Suprapubic skin (tissue), 4 donors: ENCODE measurements at regions not wholly inside any gene's neighbourhood (a gene's known extent, or its start where the extent isn't known, plus 50 kb on each side); places are given as distances from the start of the nearest gene placed in this dataset.

Experiments
- DNase-seq, 2 donors: peaks; one replicate each; pipeline ENCODE4 v3.0.0-alpha.2; 2019; ENCODE audit warnings: low spot score in 2 of 2
- H3K27ac ChIP-seq: fragments of 200-600 bp; sonication (generic); one replicate; pipeline ENCODE4 v1.5.1; 2019
- H3K27me3 ChIP-seq: fragments of 200-600 bp; sonication (generic); one replicate; pipeline ENCODE4 v1.5.1; 2019
- H3K36me3 ChIP-seq: fragments of 200-600 bp; sonication (generic); one replicate; pipeline ENCODE4 v1.5.1; 2019
- H3K4me1 ChIP-seq: fragments of 200-600 bp; sonication (generic); one replicate; pipeline ENCODE4 v1.5.1; 2019
- H3K4me3 ChIP-seq: fragments of 200-600 bp; sonication (generic); one replicate; pipeline ENCODE4 v1.5.1; 2019; ENCODE audit warnings: mild to moderate bottlenecking
- H3K9me3 ChIP-seq: fragments of 200-600 bp; sonication (generic); one replicate; pipeline ENCODE4 v1.5.1; 2019
- EP300 ChIP-seq: sonication (generic); formaldehyde crosslinking; IDR thresholded peaks from one replicate; pipeline ENCODE4 v1.6.1; 2017; ENCODE audit warnings: antibody characterized with exemption
- POLR2A ChIP-seq, 2 donors: fragments of 450-650 bp; IDR thresholded peaks; one replicate each; pipeline ENCODE4 v1.6.1; 2017; ENCODE audit warnings: antibody characterized with exemption in 2 of 2, mild to moderate bottlenecking in 2 of 2, moderate library complexity in 2 of 2
- POLR2AphosphoS5 ChIP-seq, 3 donors: sonication (generic); formaldehyde crosslinking; IDR thresholded peaks; one replicate each; pipeline ENCODE4 v1.6.1; 2017; ENCODE audit warnings: antibody characterized with exemption in 3 of 3
- WGBS: methylation state at CpG from one replicate; pipeline ENCODE4 v1.1.5; 2018; 5-methylcytosine and 5-hydroxymethylcytosine counted together
- TF ChIP-seq, protein P1 (sequence below), 2 donors: fragments of 200-600 bp in 1 of 2; fragments of 450-650 bp in 1 of 2; sonication (generic) in 1 of 2; IDR thresholded peaks; one replicate each; pipeline ENCODE4 v1.5.1; 2016 to 2019; ENCODE audit warnings: antibody characterized with exemption in 2 of 2, mild to moderate bottlenecking in 1 of 2, moderate library complexity in 1 of 2

- Histone ChIP-seq H3K27ac (no peak overlapping the region), H3K36me3 (no peaks in the 10 kb centered on the region), H3K27me3 (no peaks in the 10 kb centered on the region), H3K9me3 (no peaks in the 10 kb centered on the region), H3K4me3 (no peak overlapping the region), H3K4me1 (no peaks in the 10 kb centered on the region)
- 38% methylated on average over 4 of the region's 4 CpGs for whole genome bisulfite sequencing
- DNase-seq = no peak
- TF ChIP-seq POLR2A (IDR thresholded peaks at IDR 0.05) = no peak
- TF ChIP-seq, protein P1, sequence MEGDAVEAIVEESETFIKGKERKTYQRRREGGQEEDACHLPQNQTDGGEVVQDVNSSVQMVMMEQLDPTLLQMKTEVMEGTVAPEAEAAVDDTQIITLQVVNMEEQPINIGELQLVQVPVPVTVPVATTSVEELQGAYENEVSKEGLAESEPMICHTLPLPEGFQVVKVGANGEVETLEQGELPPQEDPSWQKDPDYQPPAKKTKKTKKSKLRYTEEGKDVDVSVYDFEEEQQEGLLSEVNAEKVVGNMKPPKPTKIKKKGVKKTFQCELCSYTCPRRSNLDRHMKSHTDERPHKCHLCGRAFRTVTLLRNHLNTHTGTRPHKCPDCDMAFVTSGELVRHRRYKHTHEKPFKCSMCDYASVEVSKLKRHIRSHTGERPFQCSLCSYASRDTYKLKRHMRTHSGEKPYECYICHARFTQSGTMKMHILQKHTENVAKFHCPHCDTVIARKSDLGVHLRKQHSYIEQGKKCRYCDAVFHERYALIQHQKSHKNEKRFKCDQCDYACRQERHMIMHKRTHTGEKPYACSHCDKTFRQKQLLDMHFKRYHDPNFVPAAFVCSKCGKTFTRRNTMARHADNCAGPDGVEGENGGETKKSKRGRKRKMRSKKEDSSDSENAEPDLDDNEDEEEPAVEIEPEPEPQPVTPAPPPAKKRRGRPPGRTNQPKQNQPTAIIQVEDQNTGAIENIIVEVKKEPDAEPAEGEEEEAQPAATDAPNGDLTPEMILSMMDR (IDR thresholded peaks at IDR 0.05) = no peak
- no peak for TF ChIP-seq EP300
- no peak for TF ChIP-seq POLR2AphosphoS5 (IDR thresholded peaks at IDR 0.05)
Observed at GRCh38 chr5:100641833-100642232, 106.7 kb downstream of the FAM174A start.

GRCh38 chr5:100643473-100643872, 108.3 kb downstream of the FAM174A start:
- H3K4me3 ChIP-seq = no peak overlapping the region
- DNase-seq = no peak
- no peak overlapping the region for H3K27ac ChIP-seq
- WGBS = 94% methylated on average over 2 of the region's 2 CpGs
- peaks cover 8% of the 10 kb centered on the region for H3K4me1 ChIP-seq
- TF ChIP-seq EP300 (no peak), POLR2A (IDR thresholded peaks at IDR 0.05) (no peak), POLR2AphosphoS5 (IDR thresholded peaks at IDR 0.05) (no peak)
- TF ChIP-seq, protein P1 (IDR thresholded peaks at IDR 0.05) = no peak
- H3K9me3 ChIP-seq = no peaks in the 10 kb centered on the region
- H3K36me3 ChIP-seq = no peaks in the 10 kb centered on the region
- H3K27me3 ChIP-seq = no peaks in the 10 kb centered on the region

DNA sequence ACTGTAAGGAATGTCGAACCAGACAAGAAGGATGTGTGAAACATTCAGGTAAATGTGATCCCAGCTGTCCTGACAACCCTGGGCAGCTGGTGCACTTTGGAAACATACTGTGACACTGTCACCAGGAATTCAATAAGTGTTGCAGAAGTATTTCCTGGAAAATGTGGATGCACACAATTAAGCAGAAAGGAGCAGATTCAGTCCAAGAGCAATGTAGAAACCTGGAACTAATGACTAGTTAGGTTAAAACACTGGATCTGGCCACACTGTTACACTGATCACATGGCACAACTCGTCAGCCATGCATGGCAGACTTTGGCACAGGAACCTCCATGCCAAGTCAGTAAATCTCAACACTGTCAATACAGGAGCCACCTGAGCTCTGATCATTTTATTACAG, 109.0 kb downstream of the FAM174A start:
- TF ChIP-seq EP300 (no peak), POLR2A (IDR thresholded peaks at IDR 0.05) (no peak), POLR2AphosphoS5 (IDR thresholded peaks at IDR 0.05) (no peak)
- TF ChIP-seq, protein P1 (IDR thresholded peaks at IDR 0.05) = no peak
- Histone ChIP-seq H3K4me1 (peaks cover 8% of the 10 kb centered on the region), H3K9me3 (no peaks in the 10 kb centered on the region), H3K27me3 (no peaks in the 10 kb centered on the region), H3K4me3 (no peak overlapping the region), H3K27ac (no peak overlapping the region), H3K36me3 (no peaks in the 10 kb centered on the region)
- 66% methylated on average over 2 of the region's 2 CpGs for WGBS
- no peak for DNase-seq

DNA sequence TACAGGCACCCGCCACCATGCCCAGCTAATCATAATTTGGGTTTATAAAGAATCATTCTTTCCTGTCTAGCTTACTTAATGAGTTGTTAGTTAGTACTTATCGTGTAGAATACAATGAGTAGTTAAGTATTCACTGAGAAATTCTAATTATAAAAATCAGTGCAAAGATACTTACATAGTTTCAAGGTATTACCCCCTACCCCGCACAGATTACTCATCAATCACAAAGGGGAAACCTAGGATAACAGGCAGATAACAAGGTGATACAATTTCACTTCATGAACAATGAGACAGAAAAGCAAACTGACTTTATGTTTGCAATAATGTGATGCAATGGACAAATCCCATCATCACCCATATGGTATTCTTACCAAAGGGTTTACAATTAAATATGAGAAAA, 109.6 kb downstream of the FAM174A start:
- Histone ChIP-seq H3K27ac (no peak overlapping the region), H3K27me3 (no peaks in the 10 kb centered on the region), H3K9me3 (no peaks in the 10 kb centered on the region), H3K36me3 (no peaks in the 10 kb centered on the region), H3K4me1 (peaks cover 8% of the 10 kb centered on the region), H3K4me3 (no peak overlapping the region)
- DNase-seq = no peak
- TF ChIP-seq EP300 (no peak), POLR2A (IDR thresholded peaks at IDR 0.05) (no peak), POLR2AphosphoS5 (IDR thresholded peaks at IDR 0.05) (no peak)
- TF ChIP-seq, protein P1 (IDR thresholded peaks at IDR 0.05) = no peak
- 65% methylated on average over 3 of the region's 3 CpGs for WGBS

DNA sequence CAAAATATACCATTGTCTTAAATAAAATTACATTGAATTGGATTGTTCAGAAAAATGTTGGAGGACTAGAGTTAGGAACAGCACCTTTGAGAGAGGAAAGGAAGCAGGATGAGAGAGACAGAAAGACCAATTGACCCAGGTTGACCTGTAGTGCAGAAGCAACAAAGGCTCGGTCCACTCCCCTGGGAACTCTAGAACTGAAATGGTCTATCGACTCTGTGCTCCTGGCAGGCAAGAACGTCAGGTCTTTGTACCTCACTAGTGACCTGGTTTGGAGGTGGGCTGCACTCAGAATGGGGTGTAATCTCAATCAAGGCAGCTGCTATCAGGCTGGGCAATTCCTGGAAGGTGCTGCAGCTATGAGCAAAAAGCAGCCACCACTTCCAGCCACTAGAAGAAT, 110.8 kb downstream of the FAM174A start:
- Histone ChIP-seq H3K36me3 (no peaks in the 10 kb centered on the region), H3K27me3 (no peaks in the 10 kb centered on the region), H3K9me3 (no peaks in the 10 kb centered on the region), H3K4me1 (peaks cover 8% of the 10 kb centered on the region), H3K27ac (no peak overlapping the region), H3K4me3 (no peak overlapping the region)
- 77% methylated on average over 3 of the region's 3 CpGs for WGBS
- no peak for DNase-seq
- TF ChIP-seq EP300 (no peak), POLR2AphosphoS5 (IDR thresholded peaks at IDR 0.05) (no peak), POLR2A (IDR thresholded peaks at IDR 0.05) (no peak)
- TF ChIP-seq, protein P1 (IDR thresholded peaks at IDR 0.05) = no peak
